GM23338 (cell line): ENCODE measurements at regions not wholly inside any gene's neighbourhood (a gene's known extent, or its start where the extent isn't known, plus 50 kb on each side); places are given as distances from the start of the nearest gene placed in this dataset.

ENCODE experiments used
- ATAC-seq: fragments of 200-7000 bp; cut with Tn5 transposase; 3 replicates; pipeline ENCODE4 v1.9.1; 2020
- DNase-seq: peaks from one replicate; pipeline ENCODE4 v3.0.0-alpha.2; 2015; ENCODE audit warnings: low spot score
- H2AFZ ChIP-seq: fragments of 200-600 bp; sonication (generic); 2 replicates; pipeline ENCODE4 v1.8.0; 2016; ENCODE audit warnings: antibody characterized with exemption, mild to moderate bottlenecking, moderate library complexity
- H3F3A ChIP-seq: fragments of 200-600 bp; sonication (generic); replicated peaks from 2 replicates; pipeline ENCODE4 v1.8.0; 2017; ENCODE audit warnings: antibody characterized with exemption, mixed run types, low read depth
- H3K27ac ChIP-seq: fragments of 200-600 bp; sonication (generic); 2 replicates; pipeline ENCODE4 v1.6.1; 2016; ENCODE audit warnings: low read depth
- H3K27me3 ChIP-seq: fragments of 200-600 bp; sonication (generic); 2 replicates; pipeline ENCODE4 v1.8.0; 2016; ENCODE audit warnings: mild to moderate bottlenecking, mixed run types, moderate library complexity; ENCODE audit not compliant: insufficient read depth
- H3K36me3 ChIP-seq: fragments of 200-600 bp; sonication (generic); 2 replicates; pipeline ENCODE4 v1.8.0; 2016; ENCODE audit warnings: mild to moderate bottlenecking; ENCODE audit not compliant: insufficient read depth
- H3K4me1 ChIP-seq: fragments of 200-600 bp; sonication (generic); 2 replicates; pipeline ENCODE4 v1.8.0; 2016; ENCODE audit warnings: mild to moderate bottlenecking, moderate library complexity; ENCODE audit not compliant: insufficient read depth
- H3K4me2 ChIP-seq: fragments of 200-600 bp; sonication (generic); 2 replicates; pipeline ENCODE4 v1.7.1; 2017; ENCODE audit warnings: mixed run types
- H3K4me3 ChIP-seq: fragments of 200-600 bp; sonication (generic); 2 replicates; pipeline ENCODE4 v1.6.1; 2016; ENCODE audit warnings: mixed run types
- H3K79me2 ChIP-seq: fragments of 200-600 bp; sonication (generic); replicated peaks from 2 replicates; pipeline ENCODE4 v1.8.0; 2017; ENCODE audit warnings: mild to moderate bottlenecking; ENCODE audit not compliant: insufficient read depth
- H3K9me2 ChIP-seq: fragments of 200-600 bp; sonication (generic); 2 replicates; pipeline ENCODE4 v1.8.0; 2017; ENCODE audit not compliant: insufficient read depth
- H4K20me1 ChIP-seq: fragments of 200-600 bp; sonication (generic); replicated peaks from 2 replicates; pipeline ENCODE4 v1.8.0; 2017; ENCODE audit warnings: mild to moderate bottlenecking; ENCODE audit not compliant: insufficient read depth
- H3K27ac Mint-ChIP-seq: 2 replicates; pipeline ENCODE4 v1.8.0; 2020; ENCODE audit warnings: inconsistent platforms, mild to moderate bottlenecking, moderate library complexity, mixed read lengths
- H3K27me3 Mint-ChIP-seq: 3 replicates; pipeline ENCODE4 v1.8.0; 2022; ENCODE audit warnings: low read depth, mild to moderate bottlenecking, moderate library complexity, mixed read lengths, inconsistent platforms; ENCODE audit not compliant: insufficient read depth, poor library complexity
- H3K36me3 Mint-ChIP-seq: 3 replicates; pipeline ENCODE4 v1.8.0; 2021; ENCODE audit warnings: low read depth, mild to moderate bottlenecking, inconsistent platforms, moderate library complexity, mixed read lengths
- H3K4me1 Mint-ChIP-seq: 3 replicates; pipeline ENCODE4 v1.8.0; 2020; ENCODE audit warnings: mild to moderate bottlenecking, inconsistent platforms, mixed read lengths
- H3K4me3 Mint-ChIP-seq: 3 replicates; pipeline ENCODE4 v1.8.0; 2021; ENCODE audit warnings: moderate library complexity, mild to moderate bottlenecking, inconsistent platforms, mixed read lengths
- H3K9me3 Mint-ChIP-seq: 3 replicates; pipeline ENCODE4 v1.8.0; 2020; ENCODE audit warnings: moderate library complexity, mild to moderate bottlenecking, inconsistent platforms, mixed read lengths
- CREB1 ChIP-seq: fragments of 250-450 bp; sonication (Bioruptor Pico); IDR thresholded peaks from 2 replicates; pipeline ENCODE4 v1.5.0; 2020; ENCODE audit warnings: low read depth, mild to moderate bottlenecking, moderate library complexity
- CTCF ChIP-seq, 2 experiments: fragments of 200-600 bp in 1 of 2; sonication (generic) in 1 of 2; conservative IDR thresholded peaks; 2 replicates each; pipeline versions ENCODE4 v1.5.1 to v1.6.1; 2016 to 2017; ENCODE audit warnings: antibody characterized with exemption in 2 of 2, low read depth in 2 of 2, mild to moderate bottlenecking in 2 of 2, moderate library complexity in 1 of 2
- ETS1 ChIP-seq: IDR thresholded peaks from 2 replicates; pipeline ENCODE4 v1.6.1; 2016; ENCODE audit warnings: antibody characterized with exemption
- EZH2 ChIP-seq: fragments of 200-600 bp; sonication (generic); IDR thresholded peaks from one replicate; pipeline ENCODE4 v1.8.0; 2017; ENCODE audit warnings: antibody characterized with exemption, mild to moderate bottlenecking, low read depth; ENCODE audit not compliant: unreplicated experiment
- EZH2phosphoT487 ChIP-seq: fragments of 200-600 bp; sonication (generic); IDR thresholded peaks from one replicate; pipeline ENCODE4 v1.8.1; 2018; ENCODE audit warnings: antibody characterized with exemption; ENCODE audit not compliant: unreplicated experiment
- JUNB ChIP-seq: IDR thresholded peaks from one replicate; pipeline ENCODE4 v1.6.1; 2016; ENCODE audit warnings: antibody characterized with exemption; ENCODE audit not compliant: unreplicated experiment
- NANOG ChIP-seq: IDR thresholded peaks from 2 replicates; pipeline ENCODE4 v1.6.1; 2016; ENCODE audit warnings: antibody characterized with exemption, borderline replicate concordance
- POLR2AphosphoS5 ChIP-seq: IDR thresholded peaks from 2 replicates; pipeline ENCODE4 v1.6.1; 2016; ENCODE audit warnings: antibody characterized with exemption, low read depth
- REST ChIP-seq: IDR thresholded peaks from one replicate; pipeline ENCODE4 v1.6.1; 2018; ENCODE audit warnings: antibody characterized with exemption; ENCODE audit not compliant: unreplicated experiment
- ZNF114 ChIP-seq: fragments of 250-450 bp; sonication (Bioruptor Pico); IDR thresholded peaks from 2 replicates; pipeline ENCODE4 v1.5.0; 2020; ENCODE audit warnings: mild to moderate bottlenecking, moderate library complexity
- ZNF331 ChIP-seq: fragments of 250-450 bp; sonication (Bioruptor Pico); IDR thresholded peaks from 2 replicates; pipeline ENCODE4 v1.5.0; 2020; ENCODE audit warnings: low read depth, mild to moderate bottlenecking, moderate library complexity
- ZNF462 ChIP-seq: fragments of 250-450 bp; sonication (Bioruptor Pico); IDR thresholded peaks from 2 replicates; pipeline ENCODE4 v1.5.0; 2020; ENCODE audit warnings: mild to moderate bottlenecking, moderate library complexity

GRCh38 chr12:114879354-114879753 is 195.4 kb upstream of the TBX3 start:
- Histone ChIP-seq H3K27ac (no peak overlapping the region), H3K36me3 (no peaks in the 10 kb centered on the region), H3K9me2 (0 out of 2 replicates have a peak, but pooled peaks cover 2% of the 10 kb centered on the region), H3K4me3 (no peak overlapping the region), H4K20me1 (no peaks in the 10 kb centered on the region), H3K79me2 (no peaks in the 10 kb centered on the region), H3K4me2 (no peak overlapping the region), H2AFZ (no peak overlapping the region), H3K4me1 (no peaks in the 10 kb centered on the region), H3K27me3 (no peaks in the 10 kb centered on the region), H3F3A (no peaks in the 10 kb centered on the region)
- Mint-ChIP-seq H3K27me3 (no peaks in the 10 kb centered on the region), H3K4me3 (no peak overlapping the region), H3K36me3 (no peaks in the 10 kb centered on the region), H3K4me1 (peaks cover 4% of the 10 kb centered on the region; the same call in 2 of the 3 replicates), H3K27ac (no peak overlapping the region), H3K9me3 (no peaks in the 10 kb centered on the region)
- no peak for ATAC-seq
- TF ChIP-seq JUNB (no peak), CREB1 (CRISPR knock-in tag) (no peak), POLR2AphosphoS5 (no peak), EZH2phosphoT487 (no peak), ZNF331 (CRISPR knock-in tag) (no peak), CTCF (conservative IDR thresholded peaks at IDR 0.05; ENCODE audit: low read depth in 2 of 2) (no peak), ZNF114 (CRISPR knock-in tag) (no peak), ETS1 (no peak), ZNF462 (no peak), REST (no peak), EZH2 (no peak), NANOG (no peak)
- DNase-seq, result no peak
